ENCODE measurements at regions not wholly inside any gene's neighbourhood (a gene's known extent, or its start where the extent isn't known, plus 50 kb on each side); places are given as distances from the start of the nearest gene placed in this dataset.

DNA sequence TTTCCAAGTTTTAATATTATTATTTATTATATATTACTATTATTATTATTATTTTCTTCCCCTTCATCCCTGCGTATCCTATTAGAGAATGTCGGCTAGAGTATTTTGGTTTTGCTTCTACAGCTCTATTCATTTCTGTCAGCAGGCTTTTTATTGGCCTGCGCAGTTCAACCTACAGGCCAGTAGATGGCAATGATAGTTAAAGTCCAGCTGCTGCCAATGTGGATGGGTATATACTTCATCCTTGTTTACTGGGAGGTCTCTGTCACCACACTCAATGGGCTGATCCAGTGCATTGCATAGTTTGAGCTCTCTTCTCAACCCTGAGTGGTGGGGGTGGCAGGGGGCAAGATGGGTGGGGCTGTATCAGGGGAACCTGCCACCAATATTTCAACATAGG, 799.8 kb downstream of the NSUN3 start:
- peaks cover 4% of the 10 kb centered on the region; the same call in 1 of the 2 replicates for H3K9me3 ChIP-seq (ENCODE audit: low read length)
- ATAC-seq (peak; percentile 65), DNase-seq (peak; percentile 59)
- no peak overlapping the region for H3K4me2 ChIP-seq (ENCODE audit: low read length)
- H3K4me1 ChIP-seq (ENCODE audit: insufficient read depth, low read length): no peaks in the 10 kb centered on the region
- H2AFZ ChIP-seq (ENCODE audit: low read length): no peak overlapping the region
- H3K27me3 ChIP-seq (ENCODE audit: low read length): no peaks in the 10 kb centered on the region
- ChIA-PET POLR2A (ENCODE audit: unreplicated experiment) (no interaction called here), CTCF (no interaction called here)
- no peaks in the 10 kb centered on the region for H3K36me3 ChIP-seq (ENCODE audit: low read depth, low read length)
- no peaks in the 10 kb centered on the region for H3K79me2 ChIP-seq (ENCODE audit: low read length)
- H3K27ac ChIP-seq (ENCODE audit: low read length): no peak overlapping the region
- no peaks in the 10 kb centered on the region for H4K20me1 ChIP-seq (ENCODE audit: low read length)
- intact Hi-C loops (cut with micrococcal nuclease): loop anchor here (10.0 kb wide), 1 partner anchor 652 kb away; no protein-coding TSS in a partner anchor
- TF ChIP-seq EZH2phosphoT487 (IDR thresholded peaks at IDR 0.05; ENCODE audit: borderline replicate concordance, low read length) (no peak), EZH2 (IDR thresholded peaks at IDR 0.05; ENCODE audit: low read length, unreplicated experiment) (no peak)
- TF ChIP-seq, protein P1, sequence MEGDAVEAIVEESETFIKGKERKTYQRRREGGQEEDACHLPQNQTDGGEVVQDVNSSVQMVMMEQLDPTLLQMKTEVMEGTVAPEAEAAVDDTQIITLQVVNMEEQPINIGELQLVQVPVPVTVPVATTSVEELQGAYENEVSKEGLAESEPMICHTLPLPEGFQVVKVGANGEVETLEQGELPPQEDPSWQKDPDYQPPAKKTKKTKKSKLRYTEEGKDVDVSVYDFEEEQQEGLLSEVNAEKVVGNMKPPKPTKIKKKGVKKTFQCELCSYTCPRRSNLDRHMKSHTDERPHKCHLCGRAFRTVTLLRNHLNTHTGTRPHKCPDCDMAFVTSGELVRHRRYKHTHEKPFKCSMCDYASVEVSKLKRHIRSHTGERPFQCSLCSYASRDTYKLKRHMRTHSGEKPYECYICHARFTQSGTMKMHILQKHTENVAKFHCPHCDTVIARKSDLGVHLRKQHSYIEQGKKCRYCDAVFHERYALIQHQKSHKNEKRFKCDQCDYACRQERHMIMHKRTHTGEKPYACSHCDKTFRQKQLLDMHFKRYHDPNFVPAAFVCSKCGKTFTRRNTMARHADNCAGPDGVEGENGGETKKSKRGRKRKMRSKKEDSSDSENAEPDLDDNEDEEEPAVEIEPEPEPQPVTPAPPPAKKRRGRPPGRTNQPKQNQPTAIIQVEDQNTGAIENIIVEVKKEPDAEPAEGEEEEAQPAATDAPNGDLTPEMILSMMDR (conservative IDR thresholded peaks at IDR 0.05; ENCODE audit: low read depth, low read length): peak; percentile 70
- no peak overlapping the region for H3K9ac ChIP-seq (ENCODE audit: low read length)
- H3K4me3 ChIP-seq (ENCODE audit: low read length): no peak overlapping the region
- no peaks in the 10 kb centered on the region for H3K9me2 ChIP-seq (replicated peaks; ENCODE audit: low read length)
- H3F3A ChIP-seq (ENCODE audit: low read length, unreplicated experiment): no peaks in the 10 kb centered on the region
- no TSS peak for BruUV-seq (replicated peaks)

DNA sequence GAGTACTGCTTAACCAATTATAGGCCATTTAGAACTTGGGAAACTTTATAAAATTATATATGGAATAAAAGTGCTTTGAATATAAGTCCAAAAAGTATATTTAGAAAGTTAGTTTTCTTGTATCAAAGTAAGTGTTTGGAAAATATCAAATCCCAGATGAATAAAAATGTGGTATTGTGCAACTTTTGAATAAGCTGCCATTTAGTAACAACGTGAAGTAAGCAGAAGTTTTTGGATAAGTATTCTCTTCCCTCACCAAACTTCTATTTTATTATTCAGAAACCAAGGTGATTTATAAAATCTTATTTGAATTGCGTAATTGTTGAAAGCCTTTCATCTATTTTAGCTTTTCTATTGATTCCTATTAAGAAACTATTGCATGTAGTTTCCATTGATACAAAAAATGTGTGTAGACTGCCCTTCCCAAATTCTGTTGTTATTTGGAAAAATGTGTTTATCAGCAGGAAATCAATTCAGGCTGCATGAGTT, 806.2 kb downstream of the NSUN3 start:
- no peaks in the 10 kb centered on the region for H3K4me1 ChIP-seq (ENCODE audit: insufficient read depth, low read length)
- ATAC-seq (no peak), DNase-seq (no peak)
- no peaks in the 10 kb centered on the region for H3F3A ChIP-seq (ENCODE audit: low read length, unreplicated experiment)
- no peak overlapping the region for H3K27ac ChIP-seq (ENCODE audit: low read length)
- no peak overlapping the region for H3K4me2 ChIP-seq (ENCODE audit: low read length)
- no peaks in the 10 kb centered on the region for H4K20me1 ChIP-seq (ENCODE audit: low read length)
- intact Hi-C loops (cut with micrococcal nuclease): loop anchor here (5.0 to 10.0 kb wide), 2 partner anchors 532 to 646 kb away; no protein-coding TSS in a partner anchor
- ChIA-PET CTCF (no interaction called here), POLR2A (ENCODE audit: unreplicated experiment) (no interaction called here)
- no TSS peak for BruUV-seq (replicated peaks)
- no peak for TF ChIP-seq EZH2phosphoT487 (IDR thresholded peaks at IDR 0.05; ENCODE audit: borderline replicate concordance, low read length)
- TF ChIP-seq, protein P1 (conservative IDR thresholded peaks at IDR 0.05; ENCODE audit: low read depth, low read length): no peak
- TF ChIP-seq EZH2 (IDR thresholded peaks at IDR 0.05; ENCODE audit: low read length, unreplicated experiment): no peak
- no peaks in the 10 kb centered on the region for H3K9me3 ChIP-seq (ENCODE audit: low read length)
- H3K9ac ChIP-seq (ENCODE audit: low read length): no peak overlapping the region
- H2AFZ ChIP-seq (ENCODE audit: low read length): no peak overlapping the region
- H3K79me2 ChIP-seq (ENCODE audit: low read length): no peaks in the 10 kb centered on the region
- H3K36me3 ChIP-seq (ENCODE audit: low read depth, low read length): no peaks in the 10 kb centered on the region
- H3K4me3 ChIP-seq (ENCODE audit: low read length): no peak overlapping the region
- no peaks in the 10 kb centered on the region for H3K9me2 ChIP-seq (replicated peaks; ENCODE audit: low read length)
- no peaks in the 10 kb centered on the region for H3K27me3 ChIP-seq (ENCODE audit: low read length)

DNA sequence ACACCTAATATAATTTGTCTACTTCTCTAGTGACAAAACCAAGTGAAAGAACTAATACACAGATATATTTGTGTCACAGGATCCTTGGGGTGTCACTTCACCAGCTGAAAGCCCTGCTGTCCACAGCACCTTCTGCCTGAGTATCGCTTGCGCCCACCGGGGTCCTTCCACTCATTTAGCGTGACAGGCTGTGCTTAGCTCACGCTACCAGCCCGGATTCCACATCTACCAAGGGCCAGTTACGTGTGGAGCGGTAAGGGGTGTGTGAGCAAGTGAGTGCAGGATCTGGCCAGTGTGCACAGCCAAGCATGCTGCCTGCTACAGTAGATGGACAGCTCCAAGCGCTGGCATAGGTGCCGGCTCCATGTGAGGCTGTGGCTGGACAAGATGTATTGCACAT, 810.9 kb downstream of the NSUN3 start:
- no TSS peak for BruUV-seq (replicated peaks)
- Histone ChIP-seq H3F3A (ENCODE audit: low read length, unreplicated experiment) (no peaks in the 10 kb centered on the region), H3K9me3 (ENCODE audit: low read length) (no peaks in the 10 kb centered on the region), H3K4me3 (ENCODE audit: low read length) (no peak overlapping the region), H3K27ac (ENCODE audit: low read length) (no peak overlapping the region), H3K4me2 (ENCODE audit: low read length) (no peak overlapping the region), H3K4me1 (ENCODE audit: insufficient read depth, low read length) (no peaks in the 10 kb centered on the region), H3K27me3 (ENCODE audit: low read length) (no peaks in the 10 kb centered on the region), H4K20me1 (ENCODE audit: low read length) (no peaks in the 10 kb centered on the region), H3K36me3 (ENCODE audit: low read depth, low read length) (no peaks in the 10 kb centered on the region), H3K9me2 (replicated peaks; ENCODE audit: low read length) (no peaks in the 10 kb centered on the region), H3K79me2 (ENCODE audit: low read length) (no peaks in the 10 kb centered on the region), H3K9ac (ENCODE audit: low read length) (no peak overlapping the region), H2AFZ (ENCODE audit: low read length) (no peak overlapping the region)
- CTCF ChIA-PET: no interaction called here
- POLR2A ChIA-PET (ENCODE audit: unreplicated experiment): no interaction called here
- ATAC-seq: no peak
- no peak for TF ChIP-seq EZH2 (IDR thresholded peaks at IDR 0.05; ENCODE audit: low read length, unreplicated experiment)
- TF ChIP-seq, protein P1 (conservative IDR thresholded peaks at IDR 0.05; ENCODE audit: low read depth, low read length): no peak
- no peak for TF ChIP-seq EZH2phosphoT487 (IDR thresholded peaks at IDR 0.05; ENCODE audit: borderline replicate concordance, low read length)
- intact Hi-C loops (cut with micrococcal nuclease): no loop called here
- DNase-seq: no peak

All from PC-3 (cell line).